ENCODE measurements at regions not wholly inside any gene's neighbourhood (a gene's known extent, or its start where the extent isn't known, plus 50 kb on each side); places are given as distances from the start of the nearest gene placed in this dataset.

- Histone ChIP-seq H3K9me3 (ENCODE audit: control insufficient read depth, insufficient read depth, low read depth, low read length) (no peaks in the 10 kb centered on the region), H3K4me1 (ENCODE audit: control insufficient read depth, insufficient read depth, low read length) (no peaks in the 10 kb centered on the region), H3K36me3 (ENCODE audit: control insufficient read depth in 2 of 2, insufficient read depth in 1 of 2, low read length in 2 of 2) (no peaks in the 10 kb centered on the region), H3K4me3 (ENCODE audit: low read depth, low read length) (no peak overlapping the region), H3K27ac (ENCODE audit: extremely low read depth, low read depth, low read length) (no peak overlapping the region)
- ChIA-PET POLR2A (no interaction called here), CTCF (interaction anchor here (0.8 to 0.9 kb wide), 2 partner anchors 10 to 231 kb away, joined by 4 to 5 read pairs; no protein-coding TSS in a partner anchor)
- peak; percentile 75 for TF ChIP-seq IKZF3 (tag by site-specific recombination; IDR thresholded peaks at IDR 0.05)
- TF ChIP-seq, protein P1, sequence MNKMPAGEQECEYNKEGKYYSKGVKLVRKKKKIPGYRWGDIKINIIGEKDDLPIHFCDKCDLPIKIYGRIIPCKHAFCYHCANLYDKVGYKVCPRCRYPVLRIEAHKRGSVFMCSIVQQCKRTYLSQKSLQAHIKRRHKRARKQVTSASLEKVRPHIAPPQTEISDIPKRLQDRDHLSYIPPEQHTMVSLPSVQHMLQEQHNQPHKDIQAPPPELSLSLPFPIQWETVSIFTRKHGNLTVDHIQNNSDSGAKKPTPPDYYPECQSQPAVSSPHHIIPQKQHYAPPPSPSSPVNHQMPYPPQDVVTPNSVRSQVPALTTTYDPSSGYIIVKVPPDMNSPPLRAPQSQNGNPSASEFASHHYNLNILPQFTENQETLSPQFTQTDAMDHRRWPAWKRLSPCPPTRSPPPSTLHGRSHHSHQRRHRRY (tag by site-specific recombination; IDR thresholded peaks at IDR 0.05) = no peak
Measured at GRCh38 chr10:124225467-124226270, 132.3 kb upstream of the CHST15 start.

DNA sequence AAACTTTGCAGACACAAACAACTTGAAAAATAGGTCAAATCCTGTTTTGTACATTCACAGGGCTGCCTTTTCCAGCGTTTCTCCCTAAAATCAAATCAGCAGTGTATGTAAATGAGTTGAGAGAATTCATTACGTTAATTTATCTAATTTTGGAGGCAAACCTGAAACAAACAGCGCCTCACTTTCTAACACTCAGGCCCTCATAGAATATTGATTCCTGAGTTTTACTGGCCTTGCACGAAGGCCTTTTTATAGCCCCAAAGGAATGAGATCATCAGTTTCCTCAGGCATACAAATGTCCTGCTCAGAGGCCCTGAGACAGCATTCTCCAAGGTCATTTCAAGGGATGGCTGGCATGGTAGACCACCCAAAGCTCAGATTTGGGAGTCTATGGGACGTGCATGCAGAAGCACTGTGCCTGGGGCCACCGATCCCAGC lies 131.7 kb upstream of the CHST15 start:
- Histone ChIP-seq H3K4me3 (ENCODE audit: low read depth, low read length) (no peak overlapping the region), H3K4me1 (ENCODE audit: control insufficient read depth, insufficient read depth, low read length) (no peaks in the 10 kb centered on the region), H3K27ac (ENCODE audit: extremely low read depth, low read depth, low read length) (no peak overlapping the region), H3K36me3 (ENCODE audit: control insufficient read depth in 2 of 2, insufficient read depth in 1 of 2, low read length in 2 of 2) (no peaks in the 10 kb centered on the region), H3K9me3 (ENCODE audit: control insufficient read depth, insufficient read depth, low read depth, low read length) (no peaks in the 10 kb centered on the region)
- TF ChIP-seq ZNF707 (tag by site-specific recombination; IDR thresholded peaks at IDR 0.05) (no peak), KLF9 (tag by site-specific recombination; IDR thresholded peaks at IDR 0.05; ENCODE audit: low read depth) (no peak), ZNF114 (tag by site-specific recombination; IDR thresholded peaks at IDR 0.05) (no peak), FEZF1 (tag by site-specific recombination; IDR thresholded peaks at IDR 0.05) (peak; percentile 38; the same call in 1 of the 2 replicates), ZBTB26 (tag by site-specific recombination; optimal IDR thresholded peaks at IDR 0.05) (no peak), ZNF335 (tag by site-specific recombination; conservative IDR thresholded peaks at IDR 0.05) (peak; percentile 36; the same call in 1 of the 2 replicates), SP2 (tag by site-specific recombination; IDR thresholded peaks at IDR 0.05) (no peak)
- CTCF ChIA-PET = interaction anchor here (0.5 to 0.9 kb wide), 3 partner anchors 10 to 231 kb away, joined by 3 to 5 read pairs (median 4); no protein-coding TSS in a partner anchor
- POLR2A ChIA-PET = no interaction called here

DNA sequence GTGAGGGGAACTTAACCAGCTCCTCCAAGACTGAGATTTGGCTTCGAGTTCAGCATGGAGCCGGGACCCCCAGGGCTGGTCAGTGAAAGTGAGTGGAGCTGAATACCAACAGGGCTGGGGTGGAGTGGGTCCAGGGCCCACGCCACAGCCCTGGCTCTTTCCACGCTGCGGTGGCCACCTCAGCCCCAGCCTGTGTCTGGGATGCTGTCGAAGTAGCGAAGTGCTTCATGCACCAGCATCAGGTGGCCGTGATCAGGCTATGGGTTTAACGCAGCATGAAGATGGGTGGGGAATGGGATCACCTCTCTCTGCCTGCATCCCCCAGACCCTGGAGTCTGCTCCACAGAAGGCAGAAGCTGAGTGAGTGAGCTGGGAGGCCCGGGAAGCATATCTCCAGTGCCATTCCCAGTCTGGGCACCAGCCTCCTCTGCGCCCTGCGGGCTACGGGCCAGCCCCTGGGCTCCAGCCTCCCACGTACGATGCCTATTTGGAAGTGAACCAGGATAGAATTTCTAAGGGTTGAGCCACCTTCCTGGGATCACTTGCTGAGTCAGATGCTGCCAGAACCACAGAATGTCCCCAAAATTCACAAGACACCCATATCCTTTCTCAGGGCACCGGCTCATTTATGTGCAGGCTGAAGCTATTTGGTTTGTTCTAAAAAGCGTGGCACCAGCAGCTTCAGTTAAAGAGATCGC lies 131.1 kb upstream of the CHST15 start:
- Histone ChIP-seq H3K36me3 (ENCODE audit: control insufficient read depth in 2 of 2, insufficient read depth in 1 of 2, low read length in 2 of 2) (no peaks in the 10 kb centered on the region), H3K27ac (ENCODE audit: extremely low read depth, low read depth, low read length) (no peak overlapping the region), H3K9me3 (ENCODE audit: control insufficient read depth, insufficient read depth, low read depth, low read length) (no peaks in the 10 kb centered on the region), H3K4me1 (ENCODE audit: control insufficient read depth, insufficient read depth, low read length) (no peaks in the 10 kb centered on the region), H3K4me3 (ENCODE audit: low read depth, low read length) (no peak overlapping the region)
- TF ChIP-seq ZNF311 (tag by site-specific recombination; IDR thresholded peaks at IDR 0.05; ENCODE audit: borderline replicate concordance) = no peak
- 0 out of 2 replicates have a peak, but pooled peaks have one; percentile 10 for TF ChIP-seq ZFHX2 (tag by site-specific recombination; conservative IDR thresholded peaks at IDR 0.05)
- ChIA-PET POLR2A (no interaction called here), CTCF (interaction anchor here (0.5 kb wide), 1 partner anchor 230 kb away, joined by 3 read pairs; no protein-coding TSS in a partner anchor)

GRCh38 chr10:124223711-124224085 lies 130.3 kb upstream of the CHST15 start:
- Histone ChIP-seq H3K4me1 (ENCODE audit: control insufficient read depth, insufficient read depth, low read length) (no peaks in the 10 kb centered on the region), H3K4me3 (ENCODE audit: low read depth, low read length) (no peak overlapping the region), H3K27ac (ENCODE audit: extremely low read depth, low read depth, low read length) (no peak overlapping the region), H3K36me3 (ENCODE audit: control insufficient read depth in 2 of 2, insufficient read depth in 1 of 2, low read length in 2 of 2) (no peaks in the 10 kb centered on the region), H3K9me3 (ENCODE audit: control insufficient read depth, insufficient read depth, low read depth, low read length) (no peaks in the 10 kb centered on the region)
- CTCF ChIA-PET = no interaction called here
- POLR2A ChIA-PET = no interaction called here
- TF ChIP-seq ZNF521 (tag by site-specific recombination; IDR thresholded peaks at IDR 0.05) (no peak), ZNF555 (tag by site-specific recombination; conservative IDR thresholded peaks at IDR 0.05) (no peak), ZNF10 (tag by site-specific recombination; IDR thresholded peaks at IDR 0.05) (no peak), ZNF777 (tag by site-specific recombination; IDR thresholded peaks at IDR 0.05; ENCODE audit: borderline replicate concordance) (no peak), ZBTB1 (tag by site-specific recombination; IDR thresholded peaks at IDR 0.05) (no peak), ZFP3 (tag by site-specific recombination; IDR thresholded peaks at IDR 0.05; ENCODE audit: low read depth) (no peak), ZNF768 (tag by site-specific recombination; IDR thresholded peaks at IDR 0.05) (no peak), ZNF830 (tag by site-specific recombination; IDR thresholded peaks at IDR 0.05; ENCODE audit: low read depth) (no peak), ZNF248 (tag by site-specific recombination; IDR thresholded peaks at IDR 0.05) (no peak), ZNF138 (tag by site-specific recombination; IDR thresholded peaks at IDR 0.05; ENCODE audit: borderline replicate concordance) (no peak)
- TF ChIP-seq, protein P2, sequence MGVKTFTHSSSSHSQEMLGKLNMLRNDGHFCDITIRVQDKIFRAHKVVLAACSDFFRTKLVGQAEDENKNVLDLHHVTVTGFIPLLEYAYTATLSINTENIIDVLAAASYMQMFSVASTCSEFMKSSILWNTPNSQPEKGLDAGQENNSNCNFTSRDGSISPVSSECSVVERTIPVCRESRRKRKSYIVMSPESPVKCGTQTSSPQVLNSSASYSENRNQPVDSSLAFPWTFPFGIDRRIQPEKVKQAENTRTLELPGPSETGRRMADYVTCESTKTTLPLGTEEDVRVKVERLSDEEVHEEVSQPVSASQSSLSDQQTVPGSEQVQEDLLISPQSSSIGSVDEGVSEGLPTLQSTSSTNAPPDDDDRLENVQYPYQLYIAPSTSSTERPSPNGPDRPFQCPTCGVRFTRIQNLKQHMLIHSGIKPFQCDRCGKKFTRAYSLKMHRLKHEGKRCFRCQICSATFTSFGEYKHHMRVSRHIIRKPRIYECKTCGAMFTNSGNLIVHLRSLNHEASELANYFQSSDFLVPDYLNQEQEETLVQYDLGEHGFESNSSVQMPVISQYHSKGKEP (tag by site-specific recombination; IDR thresholded peaks at IDR 0.05) = no peak

Measured in HEK293 (cell line).